ENCODE measurements at regions not wholly inside any gene's neighbourhood (a gene's known extent, or its start where the extent isn't known, plus 50 kb on each side); places are given as distances from the start of the nearest gene placed in this dataset.
A peak's percentile ranks its signal among the peaks of the same experiment; 100 is the strongest.

DNA sequence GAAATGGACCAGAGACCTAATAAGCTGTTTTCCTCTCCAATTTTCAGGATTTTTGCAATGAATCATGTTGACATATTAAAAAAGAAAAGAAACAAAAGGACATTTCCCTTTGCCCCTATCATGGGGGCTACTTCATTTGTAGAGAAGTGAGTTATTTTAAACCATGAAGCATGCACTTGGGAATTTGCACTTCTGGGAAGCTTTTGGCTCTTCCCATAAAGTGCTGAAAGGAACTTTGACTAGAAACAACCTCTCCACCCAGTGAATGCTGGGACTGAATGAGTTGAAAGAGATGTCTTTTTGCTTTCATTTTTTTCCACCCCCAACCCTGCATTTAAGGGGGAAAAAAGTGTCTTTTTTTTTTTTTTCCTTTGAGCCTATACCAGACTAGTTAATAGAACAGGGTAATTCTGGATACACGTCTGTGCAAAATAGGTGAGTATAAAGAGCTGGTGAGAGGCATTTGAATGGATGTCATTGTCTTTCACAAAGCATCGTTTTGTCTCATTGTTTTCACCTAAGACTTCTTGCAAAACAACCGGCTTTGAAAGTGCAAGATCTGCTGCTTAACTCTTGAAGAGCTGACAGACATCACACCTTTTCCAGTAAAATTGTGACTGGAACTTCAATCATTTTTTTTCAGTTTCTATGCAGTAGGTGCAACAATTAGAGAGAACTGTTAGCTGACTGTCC, 138.7 kb upstream of the BACH2 start:
- DNase-seq = no peak

DNA sequence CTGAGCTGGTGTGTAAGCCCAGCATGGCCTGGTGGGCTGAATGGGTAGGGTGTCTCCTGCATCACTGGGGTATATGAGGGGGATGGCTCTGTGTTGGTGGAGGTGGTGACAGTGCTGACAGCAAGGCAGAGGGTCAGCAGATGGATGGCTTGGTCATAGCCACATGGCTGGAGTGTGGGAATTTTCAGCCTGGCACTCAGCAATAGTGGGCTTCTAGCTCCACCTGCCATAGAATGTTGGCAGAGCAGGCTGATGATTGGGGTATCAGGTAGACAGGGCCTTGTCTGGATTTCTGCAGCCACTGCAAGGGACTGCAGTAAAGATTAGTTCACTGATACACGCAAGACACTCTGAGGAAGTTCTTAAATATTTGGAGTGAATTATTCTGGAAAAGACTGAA, 137.5 kb upstream of the BACH2 start:
- no peak for DNase-seq

DNA sequence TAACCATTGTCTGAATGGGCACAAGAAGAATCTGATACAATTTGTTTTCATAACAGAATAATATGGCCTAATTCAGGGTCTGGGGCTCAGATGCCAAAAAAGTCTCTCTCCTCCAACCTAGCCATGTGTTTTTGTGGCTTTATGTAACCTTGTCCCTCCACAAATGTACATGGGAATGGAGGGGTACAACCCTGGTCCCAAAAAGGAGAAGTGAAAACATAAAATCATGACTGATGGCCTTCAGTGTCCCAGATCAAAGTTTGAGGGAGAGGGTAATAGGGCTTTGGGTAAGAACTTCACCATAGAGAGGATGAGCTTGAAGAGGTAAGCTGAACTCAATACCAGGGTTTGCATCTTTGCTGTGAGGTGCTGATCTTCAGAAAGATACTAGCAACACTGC, 136.3 kb upstream of the BACH2 start:
- DNase-seq = no peak

DNA sequence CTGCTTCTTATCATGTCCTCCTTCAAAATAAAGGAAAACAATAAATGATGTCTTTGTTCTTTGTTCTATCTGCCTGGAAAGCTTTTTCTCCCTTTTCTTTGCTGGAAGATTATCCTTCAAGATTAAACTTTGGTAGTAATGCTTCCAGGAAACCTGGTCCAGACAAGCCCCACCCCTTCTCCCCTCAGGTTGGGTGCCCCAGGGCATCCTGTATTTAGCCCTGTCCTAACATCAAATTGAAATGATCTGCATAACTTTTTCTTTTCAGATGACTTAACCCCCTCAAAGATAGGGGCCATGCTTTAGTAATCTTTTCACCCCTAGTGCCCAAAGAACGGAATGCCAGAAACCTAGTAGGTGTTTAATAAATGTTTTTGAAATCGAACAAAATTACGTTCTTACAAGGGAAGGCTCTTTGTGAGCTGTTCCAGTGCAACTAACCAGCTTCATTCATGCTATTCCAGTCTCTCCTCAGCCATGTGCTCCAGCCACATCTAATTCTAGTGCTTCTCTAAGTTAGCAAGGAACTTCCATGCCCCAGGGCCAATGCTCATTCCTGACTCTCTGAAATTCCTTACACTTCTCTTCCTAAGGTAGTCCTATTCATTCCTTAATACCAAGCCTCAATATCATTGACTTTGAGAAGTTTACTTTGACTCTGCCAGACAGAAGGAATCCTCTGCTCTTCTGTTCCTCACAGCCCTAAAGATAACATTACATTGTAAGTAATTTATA, 135.6 kb upstream of the BACH2 start:
- no peak for DNase-seq

DNA sequence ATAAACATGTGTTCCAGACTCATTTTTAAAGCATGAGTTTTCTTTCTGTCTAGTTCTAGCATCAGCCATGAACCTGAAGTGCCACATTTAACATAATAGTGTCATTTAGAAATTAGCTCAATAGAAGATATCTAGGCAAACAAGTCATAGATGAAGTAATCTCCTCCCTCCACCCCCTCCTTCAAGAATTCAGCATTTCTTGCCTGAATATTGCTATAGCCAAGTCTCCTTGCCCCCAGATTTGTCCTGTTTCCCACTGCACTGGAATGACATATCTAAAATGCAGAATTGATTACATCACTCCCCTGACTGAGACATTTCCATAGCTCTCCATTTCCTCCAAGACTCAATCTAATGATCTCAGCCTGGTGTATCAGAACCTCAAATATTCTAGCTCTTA, 134.9 kb upstream of the BACH2 start:
- DNase-seq = no peak

DNA sequence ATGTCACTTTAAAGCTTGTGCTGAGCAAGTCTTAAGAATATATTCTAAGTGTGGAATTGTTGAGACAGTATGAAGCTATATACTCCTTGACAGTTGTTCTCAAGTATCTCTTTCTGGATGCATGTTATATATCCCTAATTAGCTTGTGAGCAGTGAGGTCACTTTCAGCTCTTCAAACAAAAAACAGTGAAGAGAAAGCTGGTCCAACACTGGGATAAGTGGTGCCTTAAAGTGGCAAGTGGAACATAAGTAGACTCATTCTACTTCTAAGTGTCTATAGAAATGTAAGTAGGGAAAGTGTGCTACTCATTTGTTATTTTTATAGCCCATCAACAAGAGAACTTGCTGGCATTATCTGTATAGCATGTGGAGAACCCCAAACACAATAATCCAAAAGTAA, 133.1 kb upstream of the BACH2 start:
- DNase-seq = no peak

GRCh38 chr6:90428514-90428913, 131.9 kb upstream of the BACH2 start:
- no peak for DNase-seq

DNA sequence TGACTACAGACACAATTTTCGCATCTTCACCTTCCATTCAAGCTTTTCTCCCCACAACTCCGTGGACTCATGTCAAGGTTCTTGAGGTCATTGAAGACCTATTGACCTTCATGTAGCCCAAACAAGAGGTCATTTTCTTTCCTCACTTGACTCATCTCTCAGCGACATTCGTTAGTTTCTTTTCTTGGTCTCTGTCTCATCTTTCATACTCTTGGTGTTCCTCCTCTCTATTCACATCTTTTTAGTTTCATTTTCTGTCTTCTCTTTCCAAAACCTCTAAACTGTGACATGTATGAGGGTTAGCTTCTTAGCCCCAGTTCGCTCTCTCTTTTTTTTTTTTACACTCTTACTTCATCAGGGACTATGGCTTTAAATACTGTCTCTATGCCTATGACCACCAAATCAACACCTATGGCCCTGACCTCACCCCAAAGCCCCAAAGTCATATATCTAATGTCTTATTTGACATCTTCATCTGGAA, 128.6 kb upstream of the BACH2 start:
- no peak for DNase-seq

DNA sequence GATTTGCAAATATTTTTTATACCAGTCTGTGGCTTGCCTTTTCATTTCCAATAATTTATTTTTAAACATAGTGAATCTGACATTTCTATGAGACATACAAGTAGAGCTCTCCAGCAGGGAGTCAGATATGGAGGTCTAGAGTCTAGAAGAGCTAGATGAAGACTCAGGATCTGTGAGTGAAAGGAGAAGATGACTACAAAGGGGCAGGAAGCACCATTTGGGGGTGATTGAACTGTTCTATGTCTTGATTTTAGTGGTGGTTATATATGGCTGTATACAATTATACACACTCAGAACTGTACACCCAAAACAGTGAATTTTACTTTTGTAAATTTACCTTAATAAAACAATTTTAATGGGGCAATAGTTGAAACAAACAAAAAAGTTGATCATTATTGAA, 127.9 kb upstream of the BACH2 start:
- no peak for DNase-seq

- no peak for DNase-seq
Measured at GRCh38 chr6:90421666-90422065, 125.0 kb upstream of the BACH2 start.

GRCh38 chr6:90420500-90420899, 123.9 kb upstream of the BACH2 start:
- DNase-seq = no peak

DNA sequence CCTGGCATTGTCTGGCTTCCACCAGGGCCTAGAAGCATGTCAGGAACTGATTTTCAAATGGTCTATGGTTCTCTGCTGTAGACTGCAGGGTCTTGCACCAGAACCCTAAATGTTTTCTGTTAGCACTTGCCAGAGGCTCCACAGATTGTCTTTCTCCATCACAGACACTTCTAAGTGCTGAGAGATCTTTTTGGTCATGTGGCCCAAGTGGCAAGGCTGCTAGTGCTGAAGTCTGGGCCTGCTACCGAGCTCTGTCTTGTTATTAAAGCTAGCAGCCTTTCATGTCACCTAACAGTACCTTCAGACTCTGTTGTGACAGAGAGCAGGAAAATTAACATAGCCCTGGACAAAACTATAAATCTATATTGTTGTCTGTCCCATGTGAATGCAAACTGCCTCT, 120.7 kb upstream of the BACH2 start:
- no peak for DNase-seq

GRCh38 chr6:90416322-90416721, 119.7 kb upstream of the BACH2 start:
- DNase-seq = no peak

- no peak for DNase-seq
Measured at GRCh38 chr6:90415178-90415577, 118.5 kb upstream of the BACH2 start.

GRCh38 chr6:90414352-90414751, 117.7 kb upstream of the BACH2 start:
- DNase-seq = no peak

- peak in 26 of 51 donors; percentile 4 to 49 (median 18) for DNase-seq
Measured at GRCh38 chr6:90413867-90414266, 117.2 kb upstream of the BACH2 start.

- peak in 1 of 51 donors; percentile 44 for DNase-seq
Measured at GRCh38 chr6:90413396-90413795, 116.8 kb upstream of the BACH2 start.

- no peak for DNase-seq
Measured at GRCh38 chr6:90412538-90413369, 116.1 kb upstream of the BACH2 start.

- DNase-seq = no peak
Measured at GRCh38 chr6:90411292-90411781, 114.7 kb upstream of the BACH2 start.

DNA sequence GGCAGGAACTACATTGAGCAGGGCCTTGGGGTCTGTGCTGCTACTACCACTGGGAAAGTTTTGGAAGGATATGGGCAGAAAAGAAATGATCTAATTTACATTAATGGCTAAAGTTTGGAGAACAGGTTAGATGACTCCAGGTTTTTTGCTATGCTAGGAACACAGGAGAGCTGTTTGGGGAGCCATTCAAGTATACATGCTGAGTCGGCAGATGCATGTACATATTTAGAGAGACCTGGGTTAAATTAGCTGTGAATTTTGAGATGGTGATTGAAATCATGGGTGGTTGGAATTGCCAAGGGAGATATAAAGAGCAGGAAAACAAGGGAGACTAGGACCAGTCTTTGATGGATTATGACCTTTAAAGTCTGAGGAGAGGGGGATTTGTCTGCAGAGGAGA, 113.1 kb upstream of the BACH2 start:
- no peak for DNase-seq

GRCh38 chr6:90406957-90407356, 110.3 kb upstream of the BACH2 start:
- DNase-seq = no peak

DNA sequence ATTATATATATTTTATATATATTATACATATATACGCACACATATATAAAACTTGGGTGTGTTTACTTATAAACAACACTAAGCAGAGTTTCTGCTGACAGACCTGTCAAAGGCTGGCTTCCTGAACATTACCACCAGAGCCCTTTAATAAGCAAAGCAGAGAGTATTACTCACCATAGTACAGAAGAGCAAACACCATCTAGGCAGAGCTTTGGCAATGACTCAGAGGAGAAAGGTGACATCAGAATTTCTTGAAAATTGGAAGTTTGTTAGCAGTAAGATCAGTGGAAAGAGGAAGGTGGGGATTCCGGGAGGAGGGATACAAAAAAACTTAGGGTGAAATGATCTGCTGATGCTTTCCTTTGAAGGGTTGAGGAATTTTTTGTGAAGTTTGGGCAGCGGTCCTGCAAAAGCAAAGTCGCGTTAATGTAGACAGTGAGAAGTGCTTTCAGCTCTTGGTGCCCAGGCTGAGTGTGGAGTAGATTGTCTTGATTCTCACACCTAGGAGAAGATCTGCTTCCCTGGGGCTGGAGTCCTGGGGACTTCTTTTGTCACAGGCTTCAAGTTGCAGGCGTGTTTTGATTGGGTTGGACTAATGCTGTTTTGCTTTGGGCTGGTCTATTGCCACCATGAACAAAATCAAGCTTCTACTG, 109.6 kb upstream of the BACH2 start:
- no peak for DNase-seq

Data from hypothalamus (tissue), 51 donors.